ENCODE measurements at regions not wholly inside any gene's neighbourhood (a gene's known extent, or its start where the extent isn't known, plus 50 kb on each side); places are given as distances from the start of the nearest gene placed in this dataset.

DNA sequence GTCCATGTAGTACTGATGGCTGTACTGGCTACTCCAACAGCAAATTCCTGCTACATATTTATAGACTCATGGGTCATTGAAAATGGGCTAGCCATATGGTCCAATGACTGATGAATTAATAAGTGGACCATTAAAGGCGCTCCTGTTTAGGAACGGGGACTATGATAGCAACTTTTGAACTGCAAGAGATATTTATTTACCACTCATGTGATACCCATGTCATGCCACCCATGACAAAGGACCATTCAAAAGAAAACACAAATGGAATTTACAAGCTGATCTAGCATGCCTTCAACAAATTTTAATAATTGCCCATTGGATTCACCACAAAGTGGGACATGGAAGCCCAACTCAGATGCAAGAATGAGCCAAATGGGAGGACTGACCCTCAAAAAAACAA, 240.0 kb upstream of the GALNTL6 start:
- TF ChIP-seq CTCF (IDR thresholded peaks at IDR 0.05) (no peak), POLR2A (IDR thresholded peaks at IDR 0.05) (no peak)

Data from testis (tissue), 2 donors.